GM23338 (cell line): ENCODE measurements at regions not wholly inside any gene's neighbourhood (a gene's known extent, or its start where the extent isn't known, plus 50 kb on each side); places are given as distances from the start of the nearest gene placed in this dataset.

Experiments used
- ATAC-seq: fragments of 200-7000 bp; cut with Tn5 transposase; 3 replicates; pipeline ENCODE4 v1.9.1; 2020
- DNase-seq: peaks from one replicate; pipeline ENCODE4 v3.0.0-alpha.2; 2015; ENCODE audit warnings: low spot score
- H2AFZ ChIP-seq: fragments of 200-600 bp; sonication (generic); 2 replicates; pipeline ENCODE4 v1.8.0; 2016; ENCODE audit warnings: antibody characterized with exemption, mild to moderate bottlenecking, moderate library complexity
- H3F3A ChIP-seq: fragments of 200-600 bp; sonication (generic); replicated peaks from 2 replicates; pipeline ENCODE4 v1.8.0; 2017; ENCODE audit warnings: antibody characterized with exemption, mixed run types, low read depth
- H3K27ac ChIP-seq: fragments of 200-600 bp; sonication (generic); 2 replicates; pipeline ENCODE4 v1.6.1; 2016; ENCODE audit warnings: low read depth
- H3K27me3 ChIP-seq: fragments of 200-600 bp; sonication (generic); 2 replicates; pipeline ENCODE4 v1.8.0; 2016; ENCODE audit warnings: mild to moderate bottlenecking, mixed run types, moderate library complexity; ENCODE audit not compliant: insufficient read depth
- H3K36me3 ChIP-seq: fragments of 200-600 bp; sonication (generic); 2 replicates; pipeline ENCODE4 v1.8.0; 2016; ENCODE audit warnings: mild to moderate bottlenecking; ENCODE audit not compliant: insufficient read depth
- H3K4me1 ChIP-seq: fragments of 200-600 bp; sonication (generic); 2 replicates; pipeline ENCODE4 v1.8.0; 2016; ENCODE audit warnings: mild to moderate bottlenecking, moderate library complexity; ENCODE audit not compliant: insufficient read depth
- H3K4me2 ChIP-seq: fragments of 200-600 bp; sonication (generic); 2 replicates; pipeline ENCODE4 v1.7.1; 2017; ENCODE audit warnings: mixed run types
- H3K4me3 ChIP-seq: fragments of 200-600 bp; sonication (generic); 2 replicates; pipeline ENCODE4 v1.6.1; 2016; ENCODE audit warnings: mixed run types
- H3K79me2 ChIP-seq: fragments of 200-600 bp; sonication (generic); replicated peaks from 2 replicates; pipeline ENCODE4 v1.8.0; 2017; ENCODE audit warnings: mild to moderate bottlenecking; ENCODE audit not compliant: insufficient read depth
- H3K9me2 ChIP-seq: fragments of 200-600 bp; sonication (generic); 2 replicates; pipeline ENCODE4 v1.8.0; 2017; ENCODE audit not compliant: insufficient read depth
- H4K20me1 ChIP-seq: fragments of 200-600 bp; sonication (generic); replicated peaks from 2 replicates; pipeline ENCODE4 v1.8.0; 2017; ENCODE audit warnings: mild to moderate bottlenecking; ENCODE audit not compliant: insufficient read depth
- H3K27ac Mint-ChIP-seq: 2 replicates; pipeline ENCODE4 v1.8.0; 2020; ENCODE audit warnings: inconsistent platforms, mild to moderate bottlenecking, moderate library complexity, mixed read lengths
- H3K27me3 Mint-ChIP-seq: 3 replicates; pipeline ENCODE4 v1.8.0; 2022; ENCODE audit warnings: low read depth, mild to moderate bottlenecking, moderate library complexity, mixed read lengths, inconsistent platforms; ENCODE audit not compliant: insufficient read depth, poor library complexity
- H3K36me3 Mint-ChIP-seq: 3 replicates; pipeline ENCODE4 v1.8.0; 2021; ENCODE audit warnings: low read depth, mild to moderate bottlenecking, inconsistent platforms, moderate library complexity, mixed read lengths
- H3K4me1 Mint-ChIP-seq: 3 replicates; pipeline ENCODE4 v1.8.0; 2020; ENCODE audit warnings: mild to moderate bottlenecking, inconsistent platforms, mixed read lengths
- H3K4me3 Mint-ChIP-seq: 3 replicates; pipeline ENCODE4 v1.8.0; 2021; ENCODE audit warnings: moderate library complexity, mild to moderate bottlenecking, inconsistent platforms, mixed read lengths
- H3K9me3 Mint-ChIP-seq: 3 replicates; pipeline ENCODE4 v1.8.0; 2020; ENCODE audit warnings: moderate library complexity, mild to moderate bottlenecking, inconsistent platforms, mixed read lengths
- CREB1 ChIP-seq: fragments of 250-450 bp; sonication (Bioruptor Pico); IDR thresholded peaks from 2 replicates; pipeline ENCODE4 v1.5.0; 2020; ENCODE audit warnings: low read depth, mild to moderate bottlenecking, moderate library complexity
- CTCF ChIP-seq, 2 experiments: fragments of 200-600 bp in 1 of 2; sonication (generic) in 1 of 2; conservative IDR thresholded peaks; 2 replicates each; pipeline versions ENCODE4 v1.5.1 to v1.6.1; 2016 to 2017; ENCODE audit warnings: antibody characterized with exemption in 2 of 2, low read depth in 2 of 2, mild to moderate bottlenecking in 2 of 2, moderate library complexity in 1 of 2
- ETS1 ChIP-seq: IDR thresholded peaks from 2 replicates; pipeline ENCODE4 v1.6.1; 2016; ENCODE audit warnings: antibody characterized with exemption
- EZH2 ChIP-seq: fragments of 200-600 bp; sonication (generic); IDR thresholded peaks from one replicate; pipeline ENCODE4 v1.8.0; 2017; ENCODE audit warnings: antibody characterized with exemption, mild to moderate bottlenecking, low read depth; ENCODE audit not compliant: unreplicated experiment
- EZH2phosphoT487 ChIP-seq: fragments of 200-600 bp; sonication (generic); IDR thresholded peaks from one replicate; pipeline ENCODE4 v1.8.1; 2018; ENCODE audit warnings: antibody characterized with exemption; ENCODE audit not compliant: unreplicated experiment
- JUNB ChIP-seq: IDR thresholded peaks from one replicate; pipeline ENCODE4 v1.6.1; 2016; ENCODE audit warnings: antibody characterized with exemption; ENCODE audit not compliant: unreplicated experiment
- NANOG ChIP-seq: IDR thresholded peaks from 2 replicates; pipeline ENCODE4 v1.6.1; 2016; ENCODE audit warnings: antibody characterized with exemption, borderline replicate concordance
- POLR2AphosphoS5 ChIP-seq: IDR thresholded peaks from 2 replicates; pipeline ENCODE4 v1.6.1; 2016; ENCODE audit warnings: antibody characterized with exemption, low read depth
- REST ChIP-seq: IDR thresholded peaks from one replicate; pipeline ENCODE4 v1.6.1; 2018; ENCODE audit warnings: antibody characterized with exemption; ENCODE audit not compliant: unreplicated experiment
- STAT1 ChIP-seq: IDR thresholded peaks from one replicate; pipeline ENCODE4 v1.6.1; 2016; ENCODE audit warnings: antibody characterized with exemption; ENCODE audit not compliant: unreplicated experiment
- ZNF331 ChIP-seq: fragments of 250-450 bp; sonication (Bioruptor Pico); IDR thresholded peaks from 2 replicates; pipeline ENCODE4 v1.5.0; 2020; ENCODE audit warnings: low read depth, mild to moderate bottlenecking, moderate library complexity

- H3K4me3 ChIP-seq, result no peak overlapping the region
- no peaks in the 10 kb centered on the region for H4K20me1 ChIP-seq
- H3F3A ChIP-seq, result no peaks in the 10 kb centered on the region
- Mint-ChIP-seq H3K9me3 (no peaks in the 10 kb centered on the region), H3K36me3 (no peaks in the 10 kb centered on the region; the same call in 2 of the 3 replicates), H3K27ac (no peak overlapping the region), H3K27me3 (peaks cover 5% of the 10 kb centered on the region), H3K4me1 (peaks cover 7% of the 10 kb centered on the region; the same call in 2 of the 3 replicates), H3K4me3 (no peak overlapping the region)
- H3K79me2 ChIP-seq, result no peaks in the 10 kb centered on the region
- H2AFZ ChIP-seq, result no peak overlapping the region
- H3K27me3 ChIP-seq, result no peaks in the 10 kb centered on the region
- H3K36me3 ChIP-seq, result no peaks in the 10 kb centered on the region
- no peak for TF ChIP-seq REST
- no peak for TF ChIP-seq ZNF331 (CRISPR knock-in tag)
- no peak for TF ChIP-seq NANOG
- no peak for TF ChIP-seq EZH2phosphoT487
- no peak for TF ChIP-seq POLR2AphosphoS5
- TF ChIP-seq STAT1, result no peak
- no peak for TF ChIP-seq ETS1
- TF ChIP-seq JUNB, result no peak
- no peak overlapping the region for H3K4me2 ChIP-seq
- ATAC-seq (no peak), DNase-seq (no peak)
- no peaks in the 10 kb centered on the region for H3K4me1 ChIP-seq
- 0 out of 2 replicates have a peak, but pooled peaks cover 4% of the 10 kb centered on the region for H3K9me2 ChIP-seq
- no peak overlapping the region for H3K27ac ChIP-seq
Observed at GRCh38 chr19:28481674-28482073, 731.3 kb downstream of the UQCRFS1 start.

GRCh38 chr19:28475525-28475924, 737.4 kb downstream of the UQCRFS1 start:
- H3K9me2 ChIP-seq, result 0 out of 2 replicates have a peak, but pooled peaks cover 2% of the 10 kb centered on the region
- ATAC-seq (no peak), DNase-seq (no peak)
- no peak overlapping the region for H3K27ac Mint-ChIP-seq
- H3K79me2 ChIP-seq, result no peaks in the 10 kb centered on the region
- H3K9me3 Mint-ChIP-seq, result no peaks in the 10 kb centered on the region
- no peaks in the 10 kb centered on the region for H4K20me1 ChIP-seq
- H3K27ac ChIP-seq, result no peak overlapping the region
- no peaks in the 10 kb centered on the region for H3K36me3 Mint-ChIP-seq
- peaks cover 5% of the 10 kb centered on the region for H3K27me3 Mint-ChIP-seq
- no peak overlapping the region for H3K4me3 Mint-ChIP-seq
- H3K36me3 ChIP-seq, result no peaks in the 10 kb centered on the region
- no peak overlapping the region for H3K4me3 ChIP-seq
- H2AFZ ChIP-seq, result no peak overlapping the region
- H3F3A ChIP-seq, result no peaks in the 10 kb centered on the region
- peaks cover 3% of the 10 kb centered on the region; the same call in 1 of the 3 replicates for H3K4me1 Mint-ChIP-seq
- no peaks in the 10 kb centered on the region for H3K27me3 ChIP-seq
- H3K4me2 ChIP-seq, result no peak overlapping the region
- H3K4me1 ChIP-seq, result no peaks in the 10 kb centered on the region
- no peak for TF ChIP-seq JUNB
- TF ChIP-seq CREB1, result no peak
- no peak for TF ChIP-seq CTCF (conservative IDR thresholded peaks at IDR 0.05; ENCODE audit: low read depth in 2 of 2)
- no peak for TF ChIP-seq STAT1
- TF ChIP-seq EZH2phosphoT487, result no peak
- no peak for TF ChIP-seq EZH2
- no peak for TF ChIP-seq POLR2AphosphoS5
- no peak for TF ChIP-seq NANOG
- no peak for TF ChIP-seq ZNF331 (CRISPR knock-in tag)
